Mammary epithelial cell (primary cell): ENCODE measurements at regions not wholly inside any gene's neighbourhood (a gene's known extent, or its start where the extent isn't known, plus 50 kb on each side); places are given as distances from the start of the nearest gene placed in this dataset.

Experiments used
- CTCF ChIP-seq, 2 donors: IDR thresholded peaks in 1 of 2; conservative IDR thresholded peaks in 1 of 2; 2 replicates each; pipeline ENCODE4 v1.5.1; 2011 to 2012; ENCODE audit warnings: inconsistent platforms in 2 of 2, low read length in 2 of 2, mild to moderate bottlenecking in 2 of 2, control low read depth in 1 of 2, low read depth in 1 of 2; ENCODE audit not compliant: insufficient read depth in 1 of 2; ENCODE audit errors: extremely low read depth in 1 of 2
- EZH2 ChIP-seq: IDR thresholded peaks from 2 replicates; pipeline ENCODE4 v1.6.1; 2012; ENCODE audit warnings: low read length, inconsistent platforms, borderline replicate concordance

GRCh38 chr2:14352067-14352466 is 280.4 kb upstream of the LRATD1 start:
- TF ChIP-seq CTCF (conservative IDR thresholded peaks at IDR 0.05 in 1 of 2, IDR thresholded peaks at IDR 0.05 in 1 of 2; ENCODE audit: extremely low read depth in 1 of 2, insufficient read depth in 1 of 2, low read depth in 1 of 2, low read length in 2 of 2), result no peak
- TF ChIP-seq EZH2, result no peak
